GM12865 (cell line): ENCODE measurements at regions not wholly inside any gene's neighbourhood (a gene's known extent, or its start where the extent isn't known, plus 50 kb on each side); places are given as distances from the start of the nearest gene placed in this dataset.

ENCODE experiments used
- DNase-seq: peaks from one replicate; pipeline ENCODE4 v3.0.0; 2010; ENCODE audit warnings: low read depth
- H3K4me3 ChIP-seq: 2 replicates; pipeline ENCODE4 v1.5.1; 2011; ENCODE audit warnings: mild to moderate bottlenecking, low read depth, low read length, control low read depth
- CTCF ChIP-seq: IDR thresholded peaks from 2 replicates; pipeline ENCODE4 v1.5.1; 2011; ENCODE audit warnings: low read length, control low read depth, low read depth, inconsistent platforms; ENCODE audit not compliant: insufficient read depth; ENCODE audit errors: missing control alignments

- TF ChIP-seq CTCF, result no peak
- no peak for DNase-seq
- no peak overlapping the region for H3K4me3 ChIP-seq
These were observed 325.6 kb downstream of the SS18 start for GRCh38 chr18:25764777-25765176.

GRCh38 chr18:25759111-25759510, 331.3 kb downstream of the SS18 start:
- no peak overlapping the region for H3K4me3 ChIP-seq
- no peak for DNase-seq
- no peak for TF ChIP-seq CTCF

GRCh38 chr18:25743646-25744151, 346.7 kb downstream of the SS18 start:
- DNase-seq, result no peak
- TF ChIP-seq CTCF, result no peak
- H3K4me3 ChIP-seq, result no peak overlapping the region

- no peak for DNase-seq
- H3K4me3 ChIP-seq, result no peak overlapping the region
- no peak for TF ChIP-seq CTCF
These were observed 351.0 kb downstream of the SS18 start for GRCh38 chr18:25739376-25739775.

- no peak for TF ChIP-seq CTCF
- DNase-seq, result no peak
- H3K4me3 ChIP-seq, result no peak overlapping the region
These were observed 352.6 kb downstream of the SS18 start for GRCh38 chr18:25737710-25738311.

- no peak overlapping the region for H3K4me3 ChIP-seq
- DNase-seq, result no peak
- TF ChIP-seq CTCF, result no peak
These were observed 353.9 kb downstream of the SS18 start for GRCh38 chr18:25736516-25736915.

GRCh38 chr18:25735459-25735858, 355.0 kb downstream of the SS18 start:
- DNase-seq, result no peak
- no peak overlapping the region for H3K4me3 ChIP-seq
- TF ChIP-seq CTCF, result no peak
